ENCODE measurements at regions not wholly inside any gene's neighbourhood (a gene's known extent, or its start where the extent isn't known, plus 50 kb on each side); places are given as distances from the start of the nearest gene placed in this dataset.

- DNase-seq, result no peak
Measured at GRCh38 chr4:22336822-22337221, 179.0 kb downstream of the ADGRA3 start.

DNA sequence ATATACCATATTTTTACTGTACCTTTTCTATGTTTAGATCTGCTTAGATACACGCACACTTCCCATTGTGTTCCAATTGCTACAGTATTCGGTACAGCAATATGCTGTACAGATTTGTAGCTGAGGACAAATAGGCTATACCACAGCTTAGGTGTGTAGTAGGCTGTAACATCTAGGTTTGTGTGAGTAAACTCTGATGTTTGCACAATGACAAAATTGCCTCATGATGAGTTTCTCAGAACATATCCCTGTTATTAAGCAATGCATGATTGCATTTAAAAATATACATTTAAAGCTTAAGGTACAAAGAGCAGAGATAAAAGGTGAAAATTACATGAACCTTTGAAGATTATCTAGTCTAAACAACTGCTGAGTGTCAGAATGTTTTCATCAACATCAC is 181.7 kb downstream of the ADGRA3 start:
- no peak for DNase-seq

DNA sequence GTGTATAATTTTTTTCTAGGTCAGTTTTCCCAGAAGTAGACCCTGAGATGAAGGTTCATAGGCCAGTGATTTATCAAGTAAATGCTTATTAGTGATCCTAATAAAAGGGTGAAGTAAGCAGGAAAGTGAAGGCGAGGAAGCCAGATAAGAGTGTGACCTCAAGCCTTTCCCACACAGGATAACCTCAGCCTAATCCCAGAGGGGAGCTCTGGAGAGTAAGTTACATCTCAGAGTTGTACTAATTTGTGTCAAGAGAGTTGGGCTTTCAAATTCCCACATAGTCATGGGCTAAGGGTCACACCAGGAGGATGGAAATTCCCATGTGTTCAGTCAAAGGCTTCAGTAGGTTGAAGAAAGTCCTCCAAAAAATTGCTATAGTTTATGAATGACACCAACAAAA is 191.4 kb downstream of the ADGRA3 start:
- no peak for DNase-seq

DNA sequence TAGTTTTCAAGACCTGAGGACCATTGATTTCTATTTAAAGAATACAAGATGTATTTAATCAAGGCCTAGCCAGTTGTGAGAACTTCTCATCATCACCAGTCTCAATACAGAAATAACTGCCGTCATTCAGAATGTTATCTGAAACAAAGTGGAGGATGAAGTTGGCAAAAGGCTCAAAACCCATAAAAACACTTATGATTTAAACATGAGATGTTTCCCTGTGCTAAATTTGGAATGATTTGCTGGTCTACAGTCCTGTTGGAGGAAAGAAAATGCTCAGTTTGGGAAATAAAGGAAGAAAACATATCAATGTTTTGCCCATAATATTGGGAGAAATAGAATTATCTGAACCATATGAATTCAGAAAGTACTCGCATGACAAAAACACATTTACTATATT is 192.2 kb downstream of the ADGRA3 start:
- no peak for DNase-seq

- DNase-seq, result no peak
Measured at GRCh38 chr4:22322996-22323395, 192.9 kb downstream of the ADGRA3 start.

DNA sequence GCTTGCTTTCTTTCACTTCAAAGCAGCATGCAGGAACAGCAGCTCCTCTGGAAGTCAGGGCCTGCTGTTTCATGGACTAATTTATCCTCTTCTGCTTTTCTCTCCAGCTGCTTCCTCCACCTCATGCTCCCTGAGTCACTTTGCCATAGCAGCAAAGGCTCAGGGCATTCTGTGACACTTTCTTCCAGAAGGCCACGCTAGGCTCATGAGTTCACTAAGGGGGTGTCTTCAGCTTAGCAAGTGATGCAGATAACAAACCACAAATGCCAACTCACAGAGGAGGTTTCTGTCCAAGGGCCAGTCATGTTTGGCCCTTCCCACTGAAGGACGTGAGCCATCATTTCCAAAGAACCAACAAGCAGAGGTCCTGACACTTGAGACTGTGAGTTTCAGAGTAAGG is 200.2 kb downstream of the ADGRA3 start:
- DNase-seq, result no peak

DNA sequence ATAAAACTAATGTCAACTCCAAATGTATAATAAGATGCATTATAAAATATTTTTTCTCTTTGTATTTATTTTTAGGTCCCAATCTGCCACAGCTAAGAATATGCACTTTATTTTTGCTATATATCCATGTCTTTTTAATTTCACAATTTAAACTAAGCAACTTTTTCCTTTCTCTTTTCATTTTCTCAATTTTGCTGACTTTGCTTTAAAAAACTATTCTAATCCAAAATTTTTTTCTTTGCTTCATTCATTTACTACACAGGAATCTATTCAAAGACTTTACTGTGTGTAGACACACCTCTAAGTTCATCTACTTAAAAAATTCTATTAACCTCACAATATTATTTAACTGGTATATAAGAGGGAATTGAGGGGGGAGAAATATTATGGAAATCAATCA is 201.9 kb downstream of the ADGRA3 start:
- no peak for DNase-seq

DNA sequence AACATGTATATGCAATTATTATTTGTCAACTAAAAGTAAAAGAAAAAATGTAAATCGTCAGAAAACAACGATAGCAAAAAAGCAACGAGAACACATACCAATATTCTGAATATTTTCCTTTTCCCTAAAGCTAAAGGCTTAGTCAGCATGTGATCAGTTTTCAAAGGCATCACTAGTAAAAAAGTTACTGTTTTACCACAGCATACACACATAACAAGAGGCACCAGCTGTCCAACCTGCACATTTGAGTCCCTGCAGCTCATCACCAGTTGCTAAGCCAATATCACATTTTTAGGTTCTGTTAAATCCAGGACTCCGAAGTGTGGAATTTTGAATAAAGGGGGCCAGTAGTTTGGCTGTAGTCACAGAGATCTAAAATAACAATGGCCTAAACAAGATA is 203.8 kb downstream of the ADGRA3 start:
- DNase-seq, result no peak

- DNase-seq, result no peak
Measured at GRCh38 chr4:22301253-22301652, 214.6 kb downstream of the ADGRA3 start.

DNA sequence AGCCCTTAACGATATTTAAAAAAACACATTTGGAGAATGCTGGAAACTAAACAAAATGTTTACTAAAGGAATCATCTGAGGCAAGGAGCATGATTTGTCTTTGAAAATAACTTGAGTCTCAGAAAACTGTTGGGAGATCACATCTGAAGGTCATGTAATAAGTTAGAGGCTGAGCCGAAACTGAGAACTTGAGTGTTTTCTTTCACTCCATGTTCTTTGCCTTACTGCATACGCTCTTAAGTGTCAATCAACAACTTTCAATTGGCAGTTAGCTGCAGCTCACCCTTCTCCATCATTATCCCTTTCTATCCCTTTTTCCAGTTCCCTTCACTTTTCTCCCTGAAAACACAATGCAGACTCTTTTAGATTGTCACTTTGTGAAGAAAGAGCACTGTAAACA is 216.2 kb downstream of the ADGRA3 start:
- DNase-seq, result no peak

GRCh38 chr4:22287631-22288030 is 228.2 kb downstream of the ADGRA3 start:
- no peak for DNase-seq

- DNase-seq, result no peak
Measured at GRCh38 chr4:22268350-22269025, 247.4 kb downstream of the ADGRA3 start.

DNA sequence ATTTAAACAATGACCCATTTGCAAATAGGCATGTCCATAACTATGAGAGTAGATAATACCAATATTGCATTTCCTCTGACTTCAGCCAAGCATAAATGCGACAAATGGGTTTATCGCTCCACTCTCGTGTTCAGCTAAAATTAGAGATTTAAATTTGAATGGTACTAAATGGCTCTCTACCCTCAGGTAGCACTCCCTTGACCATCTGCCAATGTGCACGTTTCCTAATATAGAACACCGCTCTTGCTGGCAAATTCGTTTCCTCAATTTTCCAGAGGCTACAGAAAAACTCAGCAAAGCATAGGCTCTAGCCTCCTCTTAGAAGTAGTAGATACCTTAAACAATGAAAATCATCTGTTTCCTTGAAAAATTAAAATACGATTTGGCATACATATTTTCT is 251.6 kb downstream of the ADGRA3 start:
- DNase-seq, result no peak

DNA sequence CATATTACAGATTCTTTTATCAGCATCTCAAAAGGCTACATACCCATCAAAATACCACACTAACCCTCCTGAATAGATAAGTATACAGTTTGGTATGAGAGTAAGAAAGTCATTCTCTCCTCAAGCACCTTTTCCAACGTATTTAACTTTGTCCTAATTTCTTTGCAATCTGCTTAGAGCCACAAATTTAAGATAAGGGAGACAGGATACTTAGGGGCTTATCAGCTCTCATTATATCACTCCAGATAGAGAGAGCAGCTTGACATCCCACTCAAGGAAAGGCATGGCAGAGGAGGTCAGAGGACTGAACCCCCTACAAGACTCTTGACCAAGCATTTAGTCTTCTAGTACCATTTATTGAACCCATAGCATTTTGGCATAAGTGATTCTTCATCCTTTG is 262.4 kb downstream of the ADGRA3 start:
- no peak for DNase-seq

DNA sequence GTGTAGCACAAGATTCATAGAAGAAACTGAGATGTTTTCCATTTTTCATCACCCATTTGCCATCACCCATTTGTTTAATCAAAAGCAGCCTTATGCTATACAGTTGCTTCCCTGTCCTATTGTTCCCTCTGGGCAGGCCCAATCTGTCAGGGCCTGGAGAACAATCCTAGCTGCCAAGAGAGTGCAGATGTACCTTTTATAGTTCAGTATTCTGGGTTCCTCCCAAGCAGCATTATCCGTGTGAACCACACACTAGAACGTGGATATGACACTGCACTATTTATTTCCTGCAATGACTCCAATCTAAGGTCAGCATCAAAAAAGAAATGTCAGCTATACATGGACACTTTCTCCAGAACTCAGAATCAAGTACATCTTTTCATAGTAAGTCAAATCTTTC is 269.0 kb downstream of the ADGRA3 start:
- no peak for DNase-seq

DNA sequence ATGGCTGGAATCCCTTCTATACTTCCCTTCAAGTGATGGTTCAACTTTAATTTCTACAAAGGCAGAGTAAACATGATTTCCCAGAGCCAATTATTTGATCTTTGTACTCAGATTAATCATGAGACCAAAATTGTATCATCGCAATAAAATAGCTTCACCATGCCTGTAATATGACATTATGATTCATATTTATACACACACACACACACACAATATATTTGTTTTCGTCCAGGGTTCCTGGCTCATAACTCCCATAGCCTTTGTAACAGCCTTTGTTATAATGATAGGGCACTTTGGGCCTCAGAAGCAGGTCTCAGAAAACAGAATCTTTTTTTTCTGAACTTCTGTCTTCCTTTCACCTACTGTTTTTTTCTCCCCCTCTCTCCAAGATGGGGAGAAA is 270.6 kb downstream of the ADGRA3 start:
- DNase-seq, result no peak

GRCh38 chr4:22241415-22241814 is 274.5 kb downstream of the ADGRA3 start:
- no peak for DNase-seq

- DNase-seq, result no peak
Measured at GRCh38 chr4:22240814-22241213, 275.1 kb downstream of the ADGRA3 start.

- DNase-seq, result no peak
Measured at GRCh38 chr4:22238742-22239141, 277.1 kb downstream of the ADGRA3 start.

- no peak for DNase-seq
Measured at GRCh38 chr4:22237846-22238494, 277.9 kb downstream of the ADGRA3 start.

- DNase-seq, result peak in 1 of 2 experiments; percentile 24
Measured at GRCh38 chr4:22237155-22237751, 278.6 kb downstream of the ADGRA3 start.

DNA sequence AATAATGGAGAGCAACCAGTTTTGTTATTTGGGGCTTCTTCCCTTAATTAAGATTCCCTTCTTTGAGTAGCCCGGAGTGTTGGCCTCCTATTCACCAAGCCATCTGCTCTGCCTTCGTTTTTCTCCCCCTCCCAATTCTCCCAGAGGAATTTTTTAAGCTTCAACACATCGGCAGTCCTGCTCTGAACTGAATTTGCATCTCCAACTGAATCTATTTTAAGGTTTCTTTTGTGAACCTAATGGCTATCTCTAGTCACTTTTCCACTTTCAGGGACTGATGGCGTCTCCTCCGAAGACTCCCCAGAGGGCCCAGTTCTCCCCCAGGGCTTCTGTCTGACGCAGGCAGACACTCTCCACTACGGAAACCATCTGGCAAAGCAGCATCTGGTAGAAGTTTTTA is 280.2 kb downstream of the ADGRA3 start:
- no peak for DNase-seq

DNA sequence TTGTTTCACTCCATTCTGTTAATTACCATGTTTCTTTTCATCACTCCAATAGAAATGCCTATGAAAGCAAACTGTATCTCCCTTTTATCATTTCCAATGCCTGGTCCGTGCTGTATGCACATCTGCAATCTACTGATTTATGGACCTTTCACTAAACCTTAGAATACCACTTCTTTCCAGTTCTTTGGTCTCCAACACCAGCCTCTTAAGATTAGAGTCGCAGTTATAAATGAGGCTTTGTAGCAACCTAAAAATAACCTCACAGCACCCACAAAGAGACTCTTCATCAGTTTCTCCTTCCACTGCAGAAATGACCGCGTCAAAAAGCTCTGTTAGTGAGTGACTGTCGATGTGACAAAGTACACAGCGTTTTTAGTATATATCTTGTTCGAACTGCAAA is 282.6 kb downstream of the ADGRA3 start:
- DNase-seq, result no peak

- no peak for DNase-seq
Measured at GRCh38 chr4:22220965-22221364, 272.4 kb upstream of the KCNIP4 start.

DNA sequence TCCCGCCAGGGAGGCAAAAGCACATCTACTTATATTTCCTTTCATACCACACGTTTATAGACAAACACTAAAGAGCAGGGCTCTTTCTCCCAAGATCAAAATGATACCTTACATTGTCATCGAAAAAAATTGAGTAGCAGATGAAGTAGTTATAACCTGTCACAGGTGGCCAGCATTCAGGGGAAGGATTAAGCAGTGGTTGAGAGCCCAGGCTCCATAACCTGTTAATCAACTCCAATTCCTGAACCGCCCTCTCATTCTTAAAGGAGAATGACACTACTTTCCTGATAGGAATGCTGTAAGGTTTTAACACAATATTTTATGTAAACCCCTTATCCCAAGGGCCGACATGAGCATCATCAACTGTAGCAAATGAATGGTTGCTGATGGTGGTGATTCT is 268.9 kb upstream of the KCNIP4 start:
- no peak for DNase-seq
